T-cell (primary cell): ENCODE measurements at regions not wholly inside any gene's neighbourhood (a gene's known extent, or its start where the extent isn't known, plus 50 kb on each side); places are given as distances from the start of the nearest gene placed in this dataset.

Experiments used
- ATAC-seq, 4 experiments: fragments of 200-7000 bp in 3 of 4; fragments of 150-1000 bp in 1 of 4; cut with Tn5 transposase; replicated peaks in 1 of 4; 1 replicate in 3 of 4; 2 replicates in 1 of 4; pipeline ENCODE4 v1.10.0; 2021; ENCODE audit warnings: moderate library complexity in 3 of 4, mild to moderate bottlenecking in 2 of 4, moderate number of reproducible peaks in 1 of 4
- CTCF ChIA-PET, 2 donors: fragments of 300-600 bp; sonication (Branson Sonifier 250); formaldehyde crosslinking; loops; one replicate each; lab custom pipeline; 2022; ENCODE audit warnings: antibody characterized with exemption in 2 of 2; lab: Charles Lee
- POLR2A ChIA-PET, 2 donors: fragments of 300-600 bp; sonication (Branson Sonifier 250); formaldehyde crosslinking; loops; one replicate each; lab custom pipeline; 2022; ENCODE audit warnings: antibody characterized with exemption in 2 of 2; lab: Charles Lee
- DNase-seq, 35 experiments: peaks; one replicate each; pipeline versions ENCODE4 v3.0.0 to v3.0.0-alpha.2; 2013 to 2023
- H3K27ac ChIP-seq: one replicate; pipeline ENCODE4 v1.5.1; 2013; ENCODE audit warnings: low read length
- H3K27me3 ChIP-seq, 2 experiments: replicated peaks in 1 of 2; 1 replicate in 1 of 2; 2 replicates in 1 of 2; pipeline versions ENCODE4 v1.6.1 to v1.7.0; 2013; ENCODE audit warnings: low read length in 1 of 2, mixed read lengths in 1 of 2; ENCODE audit not compliant: control insufficient read depth in 2 of 2, insufficient read depth in 2 of 2; ENCODE audit errors: extremely low read depth in 1 of 2
- H3K36me3 ChIP-seq, 2 donors: 1 replicate in 1 of 2; 2 replicates in 1 of 2; pipeline versions ENCODE4 v1.6.1 to v1.7.0; 2013; ENCODE audit warnings: low read length in 1 of 2; ENCODE audit not compliant: control insufficient read depth in 2 of 2, insufficient read depth in 1 of 2; ENCODE audit errors: extremely low read depth in 1 of 2
- H3K4me1 ChIP-seq, 2 experiments: 1 replicate in 1 of 2; 2 replicates in 1 of 2; pipeline versions ENCODE4 v1.6.1 to v1.7.0; 2013; ENCODE audit warnings: low read length in 2 of 2, mixed read lengths in 1 of 2; ENCODE audit not compliant: insufficient read depth in 2 of 2, control insufficient read depth in 1 of 2; ENCODE audit errors: extremely low read depth in 1 of 2
- H3K4me3 ChIP-seq, 2 donors: 1 replicate in 1 of 2; 2 replicates in 1 of 2; pipeline versions ENCODE4 v1.5.1 to v1.7.0; 2013; ENCODE audit warnings: mild to moderate bottlenecking in 2 of 2, low read length in 1 of 2, moderate library complexity in 1 of 2; ENCODE audit not compliant: control insufficient read depth in 1 of 2; ENCODE audit errors: extremely low read depth in 1 of 2
- H3K9me3 ChIP-seq: 2 replicates; pipeline ENCODE4 v1.7.0; 2013
- H3K27ac Mint-ChIP-seq, 2 donors: one replicate each; pipeline ENCODE4 v1.8.0; 2020 to 2021; ENCODE audit warnings: mild to moderate bottlenecking in 2 of 2, mixed read lengths in 2 of 2
- H3K27me3 Mint-ChIP-seq, 2 donors: one replicate each; pipeline ENCODE4 v1.8.0; 2021 to 2022; ENCODE audit warnings: mixed read lengths in 2 of 2
- H3K36me3 Mint-ChIP-seq: one replicate; pipeline ENCODE4 v1.8.0; 2021; ENCODE audit warnings: mixed read lengths
- H3K4me1 Mint-ChIP-seq, 3 donors: one replicate each; pipeline ENCODE4 v1.8.0; 2020 to 2022; ENCODE audit warnings: mixed read lengths in 3 of 3, mild to moderate bottlenecking in 1 of 3
- H3K4me3 Mint-ChIP-seq, 3 donors: one replicate each; pipeline ENCODE4 v1.8.0; 2020 to 2022; ENCODE audit warnings: mild to moderate bottlenecking in 3 of 3, mixed read lengths in 3 of 3, moderate library complexity in 3 of 3
- H3K9me3 Mint-ChIP-seq, 3 donors: one replicate each; pipeline ENCODE4 v1.8.0; 2020 to 2022; ENCODE audit warnings: mixed read lengths in 3 of 3
- WGBS: methylation state at CpG from one replicate; pipeline ENCODE4 v1.1.5; 2013; ENCODE audit warnings: missing lambda C conversion rate; ENCODE audit not compliant: insufficient coverage; 5-methylcytosine and 5-hydroxymethylcytosine counted together

- CTCF ChIA-PET: no interaction called here
- Histone ChIP-seq H3K27me3 (no peaks in the 10 kb centered on the region), H3K9me3 (no peaks in the 10 kb centered on the region), H3K27ac (no peak overlapping the region), H3K4me1 (no peaks in the 10 kb centered on the region), H3K4me3 (no peak overlapping the region), H3K36me3 (no peaks in the 10 kb centered on the region)
- H3K27me3 Mint-ChIP-seq: no peaks in the 10 kb centered on the region
- POLR2A ChIA-PET: no interaction called here
- DNase-seq (no peak), ATAC-seq (no peak)
- no peaks in the 10 kb centered on the region for H3K36me3 Mint-ChIP-seq
- H3K27ac Mint-ChIP-seq: no peak overlapping the region
- 50% methylated on average over 1 of the region's 1 CpG for WGBS
- no peaks in the 10 kb centered on the region for H3K4me1 Mint-ChIP-seq
- H3K9me3 Mint-ChIP-seq: peaks cover 0 to 4% (median 2%) of the 10 kb centered on the region in 3 donors
- no peak overlapping the region for H3K4me3 Mint-ChIP-seq
These were observed 230.4 kb upstream of the CA10 start for GRCh38 chr17:52388941-52389340.

- DNase-seq: no peak
- H3K4me1 Mint-ChIP-seq: no peaks in the 10 kb centered on the region
- Histone ChIP-seq H3K36me3 (no peaks in the 10 kb centered on the region), H3K27ac (no peak overlapping the region), H3K9me3 (no peaks in the 10 kb centered on the region), H3K4me3 (no peak overlapping the region), H3K4me1 (no peaks in the 10 kb centered on the region), H3K27me3 (peaks cover 0 to 2% of the 10 kb centered on the region in 2 experiments)
- H3K27ac Mint-ChIP-seq: no peak overlapping the region
- H3K4me3 Mint-ChIP-seq: no peak overlapping the region
- WGBS: no CpG with 5 or more reads among the region's 5 CpGs
- no peaks in the 10 kb centered on the region for H3K36me3 Mint-ChIP-seq
- peaks cover 0 to 4% (median 2%) of the 10 kb centered on the region in 3 donors for H3K9me3 Mint-ChIP-seq
- ChIA-PET POLR2A (no interaction called here), CTCF (no interaction called here)
- ATAC-seq: no peak
- no peaks in the 10 kb centered on the region for H3K27me3 Mint-ChIP-seq
These were observed 226.2 kb upstream of the CA10 start for GRCh38 chr17:52384695-52385094.

- POLR2A ChIA-PET: no interaction called here
- no peaks in the 10 kb centered on the region for H3K4me1 ChIP-seq
- DNase-seq (peak in 1 of 35 experiments; percentile 0), ATAC-seq (no peak)
- Mint-ChIP-seq H3K4me3 (no peak overlapping the region), H3K27me3 (no peaks in the 10 kb centered on the region), H3K36me3 (no peaks in the 10 kb centered on the region), H3K9me3 (peaks cover 0 to 4% (median 2%) of the 10 kb centered on the region in 3 donors), H3K4me1 (no peaks in the 10 kb centered on the region), H3K27ac (no peak overlapping the region)
- H3K9me3 ChIP-seq: no peaks in the 10 kb centered on the region
- CTCF ChIA-PET: no interaction called here
- 58% methylated on average over 3 of the region's 4 CpGs for WGBS
- no peaks in the 10 kb centered on the region for H3K36me3 ChIP-seq
- no peak overlapping the region for H3K27ac ChIP-seq
- peaks cover 0 to 3% of the 10 kb centered on the region in 2 experiments for H3K27me3 ChIP-seq
- no peak overlapping the region for H3K4me3 ChIP-seq
These were observed 225.1 kb upstream of the CA10 start for GRCh38 chr17:52383493-52384100.

GRCh38 chr17:52378860-52379259 lies 220.3 kb upstream of the CA10 start:
- Histone ChIP-seq H3K9me3 (no peaks in the 10 kb centered on the region), H3K36me3 (no peaks in the 10 kb centered on the region), H3K4me1 (no peaks in the 10 kb centered on the region), H3K27me3 (peaks cover 0 to 3% of the 10 kb centered on the region in 2 experiments), H3K4me3 (no peak overlapping the region), H3K27ac (no peak overlapping the region)
- ChIA-PET POLR2A (no interaction called here), CTCF (no interaction called here)
- no peaks in the 10 kb centered on the region for H3K27me3 Mint-ChIP-seq
- no peak overlapping the region for H3K4me3 Mint-ChIP-seq
- ATAC-seq (no peak), DNase-seq (no peak)
- H3K4me1 Mint-ChIP-seq: no peaks in the 10 kb centered on the region
- H3K36me3 Mint-ChIP-seq: no peaks in the 10 kb centered on the region
- 40% methylated on average over 1 of the region's 3 CpGs for WGBS
- H3K9me3 Mint-ChIP-seq: no peaks in the 10 kb centered on the region
- H3K27ac Mint-ChIP-seq: no peak overlapping the region

- WGBS: 20% methylated on average over 1 of the region's 3 CpGs
- no peak overlapping the region for H3K4me3 Mint-ChIP-seq
- POLR2A ChIA-PET: no interaction called here
These were observed 217.6 kb upstream of the CA10 start for GRCh38 chr17:52376137-52376536.

GRCh38 chr17:52368886-52369285 lies 210.4 kb upstream of the CA10 start:
- Mint-ChIP-seq H3K9me3 (peaks cover 0 to 4% (median 2%) of the 10 kb centered on the region in 3 donors), H3K27ac (no peak overlapping the region), H3K36me3 (no peaks in the 10 kb centered on the region), H3K27me3 (no peaks in the 10 kb centered on the region), H3K4me3 (no peak overlapping the region), H3K4me1 (no peaks in the 10 kb centered on the region)
- H3K27me3 ChIP-seq: no peaks in the 10 kb centered on the region
- DNase-seq (no peak), ATAC-seq (no peak)
- no peaks in the 10 kb centered on the region for H3K9me3 ChIP-seq
- H3K4me3 ChIP-seq: no peak overlapping the region
- H3K4me1 ChIP-seq: no peaks in the 10 kb centered on the region
- no peak overlapping the region for H3K27ac ChIP-seq
- ChIA-PET CTCF (no interaction called here), POLR2A (no interaction called here)
- 70% methylated on average over 2 of the region's 7 CpGs for WGBS
- no peaks in the 10 kb centered on the region for H3K36me3 ChIP-seq

More at GRCh38 chr17:52376137-52376536, 217.6 kb upstream of the CA10 start:
- no peak for ATAC-seq
- Mint-ChIP-seq H3K27ac (no peak overlapping the region), H3K4me1 (no peaks in the 10 kb centered on the region), H3K9me3 (no peaks in the 10 kb centered on the region), H3K36me3 (no peaks in the 10 kb centered on the region), H3K27me3 (no peaks in the 10 kb centered on the region)
- peaks cover 0 to 3% of the 10 kb centered on the region in 2 experiments for H3K27me3 ChIP-seq
- no peak for DNase-seq
- H3K36me3 ChIP-seq: no peaks in the 10 kb centered on the region
- H3K27ac ChIP-seq: no peak overlapping the region
- no peak overlapping the region for H3K4me3 ChIP-seq
- CTCF ChIA-PET: no interaction called here
- H3K4me1 ChIP-seq: no peaks in the 10 kb centered on the region
- no peaks in the 10 kb centered on the region for H3K9me3 ChIP-seq
